B cell (primary cell): ENCODE measurements at regions not wholly inside any gene's neighbourhood (a gene's known extent, or its start where the extent isn't known, plus 50 kb on each side); places are given as distances from the start of the nearest gene placed in this dataset.

Experiments
- EZH2 ChIP-seq: IDR thresholded peaks from 2 replicates; pipeline ENCODE4 v1.6.1; 2012; ENCODE audit warnings: borderline replicate concordance, low read depth, mild to moderate bottlenecking, moderate library complexity, low read length; ENCODE audit not compliant: insufficient read depth, poor library complexity, severe bottlenecking
- TF ChIP-seq, protein P1 (sequence below): fragments of 200-600 bp; IDR thresholded peaks from one replicate; pipeline ENCODE4 v1.8.0; 2022; ENCODE audit warnings: antibody characterized with exemption, mild to moderate bottlenecking

GRCh38 chr19:32104153-32104849 is 241.1 kb upstream of the ZNF507 start:
- no peak for TF ChIP-seq EZH2
- TF ChIP-seq, protein P1, sequence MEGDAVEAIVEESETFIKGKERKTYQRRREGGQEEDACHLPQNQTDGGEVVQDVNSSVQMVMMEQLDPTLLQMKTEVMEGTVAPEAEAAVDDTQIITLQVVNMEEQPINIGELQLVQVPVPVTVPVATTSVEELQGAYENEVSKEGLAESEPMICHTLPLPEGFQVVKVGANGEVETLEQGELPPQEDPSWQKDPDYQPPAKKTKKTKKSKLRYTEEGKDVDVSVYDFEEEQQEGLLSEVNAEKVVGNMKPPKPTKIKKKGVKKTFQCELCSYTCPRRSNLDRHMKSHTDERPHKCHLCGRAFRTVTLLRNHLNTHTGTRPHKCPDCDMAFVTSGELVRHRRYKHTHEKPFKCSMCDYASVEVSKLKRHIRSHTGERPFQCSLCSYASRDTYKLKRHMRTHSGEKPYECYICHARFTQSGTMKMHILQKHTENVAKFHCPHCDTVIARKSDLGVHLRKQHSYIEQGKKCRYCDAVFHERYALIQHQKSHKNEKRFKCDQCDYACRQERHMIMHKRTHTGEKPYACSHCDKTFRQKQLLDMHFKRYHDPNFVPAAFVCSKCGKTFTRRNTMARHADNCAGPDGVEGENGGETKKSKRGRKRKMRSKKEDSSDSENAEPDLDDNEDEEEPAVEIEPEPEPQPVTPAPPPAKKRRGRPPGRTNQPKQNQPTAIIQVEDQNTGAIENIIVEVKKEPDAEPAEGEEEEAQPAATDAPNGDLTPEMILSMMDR = no peak
